Keratinocyte (primary cell): ENCODE measurements at regions not wholly inside any gene's neighbourhood (a gene's known extent, or its start where the extent isn't known, plus 50 kb on each side); places are given as distances from the start of the nearest gene placed in this dataset.

ENCODE experiments used
- DNase-seq: peaks from one replicate; pipeline ENCODE4 v3.0.0-alpha.2; 2011; ENCODE audit warnings: low read depth, missing footprints, low spot score
- FAIRE-seq: peaks from 2 replicates; lab custom pipeline; 2011; peaks lifted over from hg19 to GRCh38; lab: Jason Lieb, UNC
- H2AFZ ChIP-seq: 2 replicates; pipeline ENCODE4 v1.6.0; 2012; ENCODE audit warnings: low read length, control low read depth, inconsistent platforms; ENCODE audit not compliant: control insufficient read depth
- H3K27ac ChIP-seq: 2 replicates; pipeline ENCODE4 v1.5.1; 2011; ENCODE audit warnings: low read length; ENCODE audit not compliant: control insufficient read depth, insufficient read depth
- H3K27me3 ChIP-seq: 3 replicates; pipeline ENCODE4 v1.6.0; 2011; ENCODE audit warnings: low read length; ENCODE audit not compliant: control insufficient read depth, insufficient read depth; ENCODE audit errors: extremely low read depth
- H3K36me3 ChIP-seq, 2 experiments: 2 replicates in 1 of 2; 3 replicates in 1 of 2; pipeline ENCODE4 v1.5.1; 2011; ENCODE audit warnings: low read length in 2 of 2, mild to moderate bottlenecking in 1 of 2; ENCODE audit not compliant: control insufficient read depth in 2 of 2, insufficient read depth in 2 of 2; ENCODE audit errors: extremely low read depth in 1 of 2
- H3K4me1 ChIP-seq: 3 replicates; pipeline ENCODE4 v1.5.1; 2011; ENCODE audit warnings: low read length; ENCODE audit not compliant: control insufficient read depth, insufficient read depth; ENCODE audit errors: extremely low read depth
- H3K4me2 ChIP-seq: 3 replicates; pipeline ENCODE4 v1.6.0; 2011; ENCODE audit warnings: low read depth, low read length; ENCODE audit not compliant: control insufficient read depth, insufficient read depth; ENCODE audit errors: extremely low read depth
- H3K4me3 ChIP-seq, 3 experiments: fragments of 200-600 bp in 1 of 3; sonication (generic) in 1 of 3; 2 replicates in 2 of 3; 3 replicates in 1 of 3; pipeline ENCODE4 v1.5.1; 2011 to 2016; ENCODE audit warnings: low read length in 3 of 3, mild to moderate bottlenecking in 3 of 3, control low read depth in 2 of 3, inconsistent platforms in 1 of 3, low read depth in 1 of 3, mixed read lengths in 1 of 3, mixed run types in 1 of 3, moderate library complexity in 1 of 3; ENCODE audit not compliant: control insufficient read depth in 2 of 3, insufficient read depth in 2 of 3; ENCODE audit errors: extremely low read depth in 1 of 3
- H3K79me2 ChIP-seq: 2 replicates; pipeline ENCODE4 v1.6.0; 2012; ENCODE audit warnings: low read length; ENCODE audit not compliant: control insufficient read depth, insufficient read depth
- H3K9ac ChIP-seq: 3 replicates; pipeline ENCODE4 v1.6.0; 2011; ENCODE audit warnings: low read length; ENCODE audit not compliant: control insufficient read depth, insufficient read depth; ENCODE audit errors: extremely low read depth
- H3K9me1 ChIP-seq: 3 replicates; pipeline ENCODE4 v1.6.0; 2011; ENCODE audit warnings: low read length; ENCODE audit not compliant: control insufficient read depth, insufficient read depth; ENCODE audit errors: extremely low read depth
- H3K9me3 ChIP-seq: 2 replicates; pipeline ENCODE4 v1.5.1; 2012; ENCODE audit warnings: low read depth, low read length; ENCODE audit not compliant: control insufficient read depth
- H4K20me1 ChIP-seq: 3 replicates; pipeline ENCODE4 v1.6.0; 2011; ENCODE audit warnings: low read length; ENCODE audit not compliant: control insufficient read depth, insufficient read depth; ENCODE audit errors: extremely low read depth
- CTCF ChIP-seq, 3 experiments: IDR thresholded peaks in 1 of 3; conservative IDR thresholded peaks in 1 of 3; optimal IDR thresholded peaks in 1 of 3; 2 replicates in 2 of 3; 3 replicates in 1 of 3; pipeline versions ENCODE3 to v1.5.1; 2011; ENCODE audit warnings: low read length in 3 of 3, mild to moderate bottlenecking in 3 of 3, moderate library complexity in 2 of 3, control low read depth in 1 of 3, inconsistent platforms in 1 of 3; ENCODE audit not compliant: insufficient read depth in 2 of 3; ENCODE audit errors: extremely low read depth in 1 of 3
- EZH2 ChIP-seq: IDR thresholded peaks from one replicate; pipeline ENCODE4 v1.6.1; 2012; ENCODE audit warnings: inconsistent platforms, mild to moderate bottlenecking, low read length, moderate library complexity
- dilution Hi-C: fragments of 300-500 bp; cut with MboI; formaldehyde crosslinking; loops from one replicate; pipeline ENCODE4 v1.7.0; 2020; ENCODE audit warnings: low sequenced_read_pairs; ENCODE audit not compliant: extremely low pct_ligation_motif_present

- TF ChIP-seq EZH2 (no peak), CTCF (optimal IDR thresholded peaks at IDR 0.05 in 1 of 3, IDR thresholded peaks at IDR 0.05 in 1 of 3, conservative IDR thresholded peaks at IDR 0.05 in 1 of 3; ENCODE audit: extremely low read depth in 1 of 3, insufficient read depth in 2 of 3, low read length in 3 of 3) (no peak)
- Histone ChIP-seq H3K36me3 (no peaks in the 10 kb centered on the region), H2AFZ (no peak overlapping the region), H3K27ac (no peak overlapping the region), H3K4me2 (no peak overlapping the region), H4K20me1 (no peaks in the 10 kb centered on the region), H3K27me3 (no peaks in the 10 kb centered on the region), H3K9me3 (no peaks in the 10 kb centered on the region), H3K4me1 (no peaks in the 10 kb centered on the region), H3K9me1 (no peaks in the 10 kb centered on the region), H3K79me2 (no peaks in the 10 kb centered on the region), H3K4me3 (no peak overlapping the region), H3K9ac (no peak overlapping the region)
- DNase-seq, result no peak
- no peak for FAIRE-seq
- dilution Hi-C loops, result no loop called here
Observed at GRCh38 chr14:38045461-38045860, 162.2 kb upstream of the SSTR1 start.

GRCh38 chr14:38046160-38046559 is 161.5 kb upstream of the SSTR1 start:
- no peak overlapping the region for H3K27ac ChIP-seq
- no peak overlapping the region for H2AFZ ChIP-seq
- H3K79me2 ChIP-seq, result no peaks in the 10 kb centered on the region
- no peaks in the 10 kb centered on the region for H3K9me3 ChIP-seq
- no peaks in the 10 kb centered on the region for H3K4me1 ChIP-seq
- no peak for DNase-seq
- H3K9ac ChIP-seq, result no peak overlapping the region
- H4K20me1 ChIP-seq, result no peaks in the 10 kb centered on the region
- TF ChIP-seq CTCF (optimal IDR thresholded peaks at IDR 0.05 in 1 of 3, IDR thresholded peaks at IDR 0.05 in 1 of 3, conservative IDR thresholded peaks at IDR 0.05 in 1 of 3; ENCODE audit: extremely low read depth in 1 of 3, insufficient read depth in 2 of 3, low read length in 3 of 3) (no peak), EZH2 (no peak)
- no peaks in the 10 kb centered on the region for H3K9me1 ChIP-seq
- dilution Hi-C loops, result no loop called here
- H3K4me2 ChIP-seq, result no peak overlapping the region
- no peak for FAIRE-seq
- no peaks in the 10 kb centered on the region for H3K36me3 ChIP-seq
- no peak overlapping the region for H3K4me3 ChIP-seq
- H3K27me3 ChIP-seq, result no peaks in the 10 kb centered on the region
